Loucy (cell line): ENCODE measurements at regions not wholly inside any gene's neighbourhood (a gene's known extent, or its start where the extent isn't known, plus 50 kb on each side); places are given as distances from the start of the nearest gene placed in this dataset.

Experiments
- CTCF ChIP-seq: fragments of 200-600 bp; sonication (generic); conservative IDR thresholded peaks from 2 replicates; pipeline ENCODE4 v1.5.1; 2014; ENCODE audit warnings: mild to moderate bottlenecking, antibody characterized with exemption, low read length
- EZH2phosphoT487 ChIP-seq: fragments of 200-600 bp; IDR thresholded peaks from 2 replicates; pipeline ENCODE4 v1.6.1; 2018; ENCODE audit warnings: antibody characterized with exemption, mild to moderate bottlenecking, moderate library complexity, borderline replicate concordance

- no peak for TF ChIP-seq CTCF
- TF ChIP-seq EZH2phosphoT487, result no peak
Measured at GRCh38 chrX:580030-580429, 50.6 kb upstream of the SHOX start.
